ELF-1 (cell line): ENCODE measurements at regions not wholly inside any gene's neighbourhood (a gene's known extent, or its start where the extent isn't known, plus 50 kb on each side); places are given as distances from the start of the nearest gene placed in this dataset.
A peak's percentile ranks its signal among the peaks of the same experiment; 100 is the strongest.
"Not testable (repeated sequence)": the region's sequence is repeated elsewhere in the genome, so short reads cannot be mapped to it uniquely, and the experiment has no call there.

Experiments used
- DNase-seq: peaks from one replicate; pipeline ENCODE4 v3.0.0-alpha.2; 2016; ENCODE audit warnings: low read depth, low spot score

- not testable (repeated sequence) for DNase-seq
These were observed 370.4 kb upstream of the CLNK start for GRCh38 chr4:11054937-11055336.

GRCh38 chr4:11053601-11054220 is 369.1 kb upstream of the CLNK start:
- DNase-seq, result no peak

- no peak for DNase-seq
These were observed 366.6 kb upstream of the CLNK start for GRCh38 chr4:11051181-11051580.

- DNase-seq, result no peak
These were observed 366.2 kb upstream of the CLNK start for GRCh38 chr4:11050766-11051165.

- DNase-seq, result no peak
These were observed 364.4 kb upstream of the CLNK start for GRCh38 chr4:11049001-11049400.

GRCh38 chr4:11042760-11043159 is 358.2 kb upstream of the CLNK start:
- DNase-seq, result no peak

GRCh38 chr4:11039634-11040131 is 355.1 kb upstream of the CLNK start:
- DNase-seq, result no peak

GRCh38 chr4:11038926-11039325 is 354.4 kb upstream of the CLNK start:
- no peak for DNase-seq

GRCh38 chr4:11037637-11038036 is 353.1 kb upstream of the CLNK start:
- DNase-seq, result no peak

GRCh38 chr4:11028334-11028733 is 343.8 kb upstream of the CLNK start:
- DNase-seq, result peak; percentile 15

GRCh38 chr4:11021333-11021732 is 336.8 kb upstream of the CLNK start:
- DNase-seq, result no peak

- no peak for DNase-seq
These were observed 335.1 kb upstream of the CLNK start for GRCh38 chr4:11019451-11020240.

- no peak for DNase-seq
These were observed 329.6 kb upstream of the CLNK start for GRCh38 chr4:11014199-11014598.

GRCh38 chr4:11013094-11013664 is 328.6 kb upstream of the CLNK start:
- DNase-seq, result no peak

- DNase-seq, result no peak
These were observed 326.7 kb upstream of the CLNK start for GRCh38 chr4:11011249-11011648.

GRCh38 chr4:11010624-11011023 is 326.1 kb upstream of the CLNK start:
- DNase-seq, result no peak

- DNase-seq, result no peak
These were observed 324.7 kb upstream of the CLNK start for GRCh38 chr4:11009281-11009680.

- DNase-seq, result no peak
These were observed 320.7 kb upstream of the CLNK start for GRCh38 chr4:11005300-11005699.

GRCh38 chr4:11004818-11005217 is 320.2 kb upstream of the CLNK start:
- DNase-seq, result peak; percentile 6

- DNase-seq, result no peak
These were observed 318.4 kb upstream of the CLNK start for GRCh38 chr4:11002961-11003360.

GRCh38 chr4:10998846-10999245 is 314.3 kb upstream of the CLNK start:
- no peak for DNase-seq

- no peak for DNase-seq
These were observed 300.2 kb upstream of the CLNK start for GRCh38 chr4:10984815-10985214.
